ENCODE measurements at regions not wholly inside any gene's neighbourhood (a gene's known extent, or its start where the extent isn't known, plus 50 kb on each side); places are given as distances from the start of the nearest gene placed in this dataset.

DNA sequence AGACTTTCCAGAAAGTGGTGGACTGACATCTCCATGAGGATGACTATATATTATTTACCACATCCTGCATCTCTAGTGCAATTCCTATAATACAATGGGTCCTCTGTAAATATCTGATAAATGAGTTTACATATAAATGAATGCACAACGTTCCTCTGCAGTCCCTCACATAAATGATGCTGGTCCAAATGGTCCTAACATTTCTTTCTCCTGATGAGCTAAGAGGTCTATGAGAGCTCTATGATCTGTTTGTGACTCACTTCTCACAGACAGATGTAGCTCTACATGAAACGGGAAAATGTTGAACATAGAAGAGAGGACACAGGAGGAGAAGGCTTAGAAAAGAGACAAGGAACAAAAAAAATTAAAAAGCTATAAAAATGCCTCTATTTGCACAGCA lies 201.2 kb upstream of the PIK3C3 start:
- DNase-seq: peak; percentile 26

DNA sequence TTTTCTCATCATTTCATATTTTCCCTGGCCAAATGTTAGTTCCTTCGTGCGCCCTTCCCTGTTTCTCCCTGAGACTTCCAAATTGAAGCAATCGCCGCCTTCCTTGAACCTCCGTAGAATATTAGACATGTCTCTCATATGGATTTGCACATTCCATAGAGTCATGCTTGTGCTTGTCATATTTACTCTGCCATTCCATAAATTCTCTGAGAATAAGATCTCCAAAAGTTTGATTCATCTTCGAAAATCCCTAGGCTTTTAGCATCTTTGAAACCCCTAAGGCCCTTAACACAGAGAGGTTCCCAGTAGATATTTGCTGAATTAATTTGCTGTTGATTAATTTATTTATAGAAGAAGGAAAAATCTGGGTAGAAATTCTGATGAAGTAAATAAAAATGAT lies 202.2 kb upstream of the PIK3C3 start:
- DNase-seq: no peak

DNA sequence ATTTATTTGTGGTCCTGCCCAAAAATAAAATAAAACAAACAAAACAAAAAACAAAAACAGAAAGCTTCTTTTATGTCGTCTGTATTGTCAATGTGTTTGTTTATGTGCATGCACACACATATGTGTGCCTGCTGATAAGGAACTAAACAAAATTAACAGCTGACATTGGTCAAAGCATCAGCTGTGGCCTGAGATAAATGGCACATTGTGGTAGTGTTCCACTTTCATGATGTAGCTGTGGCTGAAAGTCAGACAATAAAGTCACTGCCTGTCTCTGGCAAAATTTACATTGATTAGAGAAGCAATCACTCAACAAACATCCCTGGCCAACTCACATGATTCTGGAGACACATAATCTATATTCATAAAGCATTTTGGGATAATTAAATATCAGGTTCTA lies 203.4 kb upstream of the PIK3C3 start:
- DNase-seq: no peak

DNA sequence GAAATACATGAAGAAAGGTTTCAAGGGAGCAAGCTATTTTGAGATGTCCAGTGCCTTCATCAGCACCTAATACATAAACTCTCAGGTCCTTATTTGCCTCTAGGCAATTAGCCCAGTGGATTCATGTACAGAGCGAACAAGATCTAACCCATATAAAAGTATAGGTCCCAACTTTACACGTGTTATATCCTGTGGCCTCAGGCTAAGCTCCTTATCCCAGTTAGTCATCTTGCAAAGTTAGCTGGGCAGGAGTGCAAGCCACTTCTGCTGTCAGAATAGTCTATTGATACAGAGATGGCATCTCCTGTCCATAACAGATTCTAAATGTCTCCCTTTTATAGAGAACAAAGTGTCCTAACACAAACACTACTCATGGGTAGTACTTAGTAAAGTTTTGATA lies 203.9 kb upstream of the PIK3C3 start:
- DNase-seq: no peak

DNA sequence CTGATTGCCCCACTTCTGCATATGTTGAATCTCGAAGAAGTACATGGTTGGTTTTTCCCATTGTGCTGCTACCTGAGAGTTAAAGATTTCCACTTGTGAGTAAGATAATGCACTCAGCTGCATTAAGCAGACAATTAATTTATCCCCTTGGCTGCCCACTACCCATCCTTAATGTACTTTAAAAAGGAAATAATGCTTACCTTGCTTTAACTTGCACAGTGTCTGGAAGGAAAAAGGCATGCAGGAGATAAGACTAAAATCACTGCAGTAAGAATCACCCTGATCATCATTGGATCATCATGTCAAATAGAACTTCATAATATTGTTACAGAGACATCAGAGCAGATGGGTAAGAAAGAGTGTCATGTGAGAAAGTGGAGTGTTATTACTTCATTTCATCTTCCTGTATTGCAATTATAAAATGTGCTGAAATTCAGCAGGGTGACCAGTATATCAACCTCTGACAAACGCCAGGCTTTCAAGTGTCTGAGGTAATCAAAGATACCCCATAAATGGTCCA lies 207.3 kb upstream of the PIK3C3 start:
- no peak for DNase-seq

DNA sequence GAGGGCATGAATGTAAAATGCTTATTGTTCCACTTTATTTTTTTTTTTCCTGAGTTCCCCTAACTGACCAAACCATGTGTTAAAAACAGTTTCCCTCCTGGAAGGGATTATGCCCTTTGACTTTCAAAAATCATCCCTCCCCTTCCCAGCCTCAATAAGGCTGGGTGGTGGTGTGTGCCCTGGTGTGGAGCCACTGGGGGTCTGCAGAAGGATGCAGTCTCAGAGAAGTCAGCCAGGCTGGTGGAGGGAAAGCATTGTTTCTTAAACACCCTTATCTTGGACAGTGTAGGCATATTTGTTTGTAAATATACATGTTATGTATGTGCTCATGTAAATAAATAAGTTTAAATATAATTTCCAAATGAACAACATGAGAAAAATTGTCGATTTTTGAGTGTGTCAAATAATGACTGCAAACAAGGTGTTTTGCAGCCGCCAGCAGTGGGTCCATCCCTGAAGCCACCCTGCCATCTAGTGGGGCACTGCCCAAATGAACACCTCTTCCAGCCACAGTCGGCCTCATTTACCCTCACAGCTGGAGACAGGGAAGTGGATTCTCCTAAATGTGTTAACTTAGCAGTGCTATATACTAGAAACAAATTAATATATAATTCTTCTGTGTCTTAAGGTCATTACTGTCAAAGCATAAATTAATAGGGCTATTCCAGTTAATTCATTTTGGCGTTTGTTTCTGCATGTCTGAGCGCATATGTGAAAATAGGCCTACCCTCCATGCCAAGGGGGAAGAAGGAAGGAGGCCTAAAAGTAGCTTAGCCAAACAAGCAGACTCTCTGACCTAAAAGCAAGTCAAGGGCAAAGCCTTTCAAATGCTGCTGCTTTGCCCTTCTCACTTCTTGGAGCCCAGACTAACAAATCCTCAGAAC lies 209.6 kb upstream of the PIK3C3 start:
- peak; percentile 50 for DNase-seq

DNA sequence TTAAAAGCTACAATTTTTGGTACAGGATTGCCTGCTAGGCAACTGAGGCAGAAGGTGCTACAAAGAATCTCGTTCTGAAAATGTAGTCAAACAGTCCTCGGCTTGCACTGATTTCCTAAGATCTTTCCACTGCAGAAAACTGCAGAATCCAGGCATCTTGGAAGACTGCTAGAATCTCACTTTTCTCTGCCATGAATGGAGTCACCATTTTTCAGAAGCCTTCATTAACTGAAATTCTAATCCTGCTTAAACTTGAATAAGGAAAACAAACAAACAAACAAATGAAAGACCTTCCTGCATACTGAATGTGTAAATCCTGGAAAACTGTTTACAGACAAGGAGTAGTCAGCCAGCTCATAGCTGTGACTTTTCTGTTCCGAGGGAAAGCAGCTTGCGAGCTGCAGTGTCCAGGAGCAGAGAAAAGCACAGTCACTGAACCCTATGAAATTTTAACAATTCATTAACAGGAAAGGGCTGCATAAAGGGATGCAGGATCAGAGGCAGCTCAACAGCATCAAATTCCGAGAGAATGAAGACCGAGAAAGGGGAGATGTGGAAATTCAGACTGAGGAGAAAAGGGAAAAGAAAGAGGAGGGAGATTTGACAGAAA lies 210.5 kb upstream of the PIK3C3 start:
- no peak for DNase-seq

DNA sequence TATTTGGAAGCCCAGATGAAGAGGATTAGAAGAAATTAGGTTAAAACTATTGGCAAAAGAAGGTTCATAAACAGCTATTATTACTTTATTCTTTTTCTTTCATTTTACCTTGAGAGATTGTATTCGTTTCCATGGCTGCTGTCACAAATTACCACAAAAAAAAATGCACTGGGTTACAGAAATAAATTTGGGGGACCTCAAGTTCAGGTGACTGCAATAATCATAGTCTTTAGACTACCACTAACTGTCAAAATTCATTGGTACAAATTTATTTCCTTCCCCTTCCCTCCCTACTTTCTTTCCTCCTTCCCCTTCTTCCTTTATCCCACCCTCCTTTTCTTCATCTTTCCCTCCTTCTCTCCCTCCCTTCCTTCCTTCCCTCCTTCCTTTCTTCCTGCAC lies 217.8 kb upstream of the PIK3C3 start:
- no peak for DNase-seq

DNA sequence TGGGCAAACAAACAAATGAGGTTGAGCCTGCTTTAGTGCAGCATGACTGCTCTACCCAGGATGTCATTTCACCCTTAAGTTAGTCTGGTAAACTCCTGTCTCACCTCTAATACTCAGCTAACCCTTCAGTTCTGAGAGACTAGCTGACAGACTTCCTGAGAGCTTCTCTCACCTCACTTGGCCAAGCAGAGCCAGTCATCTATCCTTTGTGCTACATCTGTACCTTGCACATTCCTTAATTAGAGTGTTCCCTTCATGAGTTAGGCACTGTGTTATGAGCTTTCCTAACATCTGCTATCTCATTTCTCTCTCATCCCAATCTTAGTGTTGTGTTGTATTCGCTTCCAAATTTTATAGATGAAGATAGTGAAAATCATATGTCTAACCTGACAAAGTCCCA lies 220.1 kb upstream of the PIK3C3 start:
- DNase-seq: no peak

DNA sequence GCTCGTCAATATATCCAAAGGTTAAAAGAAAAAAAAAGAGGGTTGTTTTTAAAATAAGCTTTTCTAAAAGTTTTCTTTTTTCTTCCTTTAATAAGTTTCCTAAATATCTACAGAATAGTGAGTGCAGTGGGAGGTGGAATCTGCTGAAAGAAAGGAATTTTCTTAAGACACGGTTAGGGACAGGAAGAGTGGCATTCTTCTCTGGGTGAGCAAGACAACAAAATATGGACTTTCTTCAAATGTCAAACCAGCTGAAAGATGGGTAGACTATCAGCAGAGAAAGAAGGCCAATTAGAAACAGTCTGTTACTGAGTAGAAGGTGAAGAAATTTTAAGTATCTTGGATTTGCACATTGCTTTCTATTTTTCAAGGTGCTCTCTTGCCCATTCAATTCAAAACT lies 222.7 kb upstream of the PIK3C3 start:
- no peak for DNase-seq

DNA sequence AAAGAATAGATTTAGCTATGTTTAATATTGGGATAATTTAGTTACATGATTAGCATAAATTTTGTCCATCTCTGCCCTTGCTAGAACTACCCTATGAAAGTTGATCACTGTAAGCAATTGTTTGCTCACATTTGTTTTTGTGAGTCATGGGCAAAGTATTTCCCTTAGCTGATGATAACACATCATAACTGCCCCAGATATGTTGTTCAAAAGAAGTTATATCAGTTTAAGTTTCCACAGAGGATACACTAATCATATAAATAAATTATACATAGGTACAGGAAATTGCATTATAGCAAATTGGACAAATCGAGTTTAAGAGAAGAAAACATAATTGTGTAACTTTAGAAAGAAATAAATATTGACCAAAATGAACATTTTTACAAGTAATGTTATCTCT lies 223.2 kb upstream of the PIK3C3 start:
- no peak for DNase-seq

DNA sequence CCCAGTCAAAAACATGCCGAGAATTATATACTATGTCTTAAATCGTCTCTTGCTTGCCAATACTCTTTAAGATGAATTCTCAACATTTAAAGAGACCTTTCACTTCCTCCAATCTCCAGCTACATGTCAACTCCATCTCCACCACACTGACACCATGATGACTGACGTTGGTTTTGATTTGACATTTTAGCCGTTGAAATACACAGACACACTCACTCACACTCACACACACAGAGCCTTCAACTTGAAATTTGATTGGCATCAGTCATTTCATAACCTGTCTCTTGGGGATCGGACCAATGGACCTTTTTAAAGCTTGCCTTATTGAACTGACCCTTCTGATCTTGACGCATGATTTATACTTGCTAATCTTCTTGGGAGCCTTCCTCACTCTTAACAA lies 230.8 kb upstream of the PIK3C3 start:
- no peak for DNase-seq

DNA sequence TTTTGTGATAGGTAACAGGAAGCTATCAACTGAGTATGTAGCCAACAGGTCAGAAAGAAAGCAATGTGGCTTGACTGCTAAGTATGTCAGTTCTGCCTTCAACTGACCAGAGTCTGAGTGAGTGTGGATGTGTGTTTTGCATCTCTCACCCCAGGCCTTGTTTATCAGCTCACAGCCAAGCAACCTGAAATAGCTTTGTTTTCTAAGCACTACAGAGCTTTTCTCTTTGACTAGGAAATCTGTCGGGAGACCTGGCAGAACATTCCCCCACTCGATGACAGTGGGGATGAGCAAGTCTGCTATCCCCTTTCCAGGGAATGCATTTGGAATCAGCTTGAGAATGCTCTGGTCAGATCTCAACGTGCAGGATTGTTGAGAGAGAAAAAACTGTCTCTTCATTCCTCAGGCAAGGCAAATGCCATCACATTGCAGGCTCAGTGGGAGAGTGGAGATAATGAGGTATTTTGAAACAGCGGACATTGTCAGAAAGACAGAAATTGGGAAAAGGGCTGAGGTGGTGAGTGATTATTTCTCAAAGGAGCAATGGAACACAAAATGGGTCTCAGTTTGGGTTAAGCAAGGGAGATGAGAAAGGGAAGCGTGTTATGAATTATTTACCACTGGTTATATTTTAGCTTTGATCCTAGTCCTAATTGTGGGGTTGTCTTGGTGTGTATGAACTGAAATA lies 233.8 kb upstream of the PIK3C3 start:
- DNase-seq: no peak

DNA sequence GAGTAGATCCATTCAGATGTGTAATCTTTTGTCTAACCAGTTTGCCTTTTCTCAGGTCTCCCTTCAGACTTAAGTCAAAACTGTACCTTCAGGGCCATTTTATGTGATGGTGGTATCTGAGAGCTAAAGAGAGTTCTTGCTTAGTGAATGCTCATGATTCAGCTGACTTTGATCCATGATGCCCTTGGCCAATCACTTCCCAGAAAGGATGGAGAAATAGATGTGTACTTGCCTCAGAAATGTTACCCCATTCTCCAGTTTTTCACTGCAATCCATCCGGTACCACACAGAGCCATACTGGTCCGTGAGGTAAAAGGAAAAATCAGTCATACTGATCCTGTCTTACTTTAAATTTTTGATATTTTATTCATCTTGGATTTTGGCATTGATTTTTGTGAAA lies 234.8 kb upstream of the PIK3C3 start:
- DNase-seq: no peak

DNA sequence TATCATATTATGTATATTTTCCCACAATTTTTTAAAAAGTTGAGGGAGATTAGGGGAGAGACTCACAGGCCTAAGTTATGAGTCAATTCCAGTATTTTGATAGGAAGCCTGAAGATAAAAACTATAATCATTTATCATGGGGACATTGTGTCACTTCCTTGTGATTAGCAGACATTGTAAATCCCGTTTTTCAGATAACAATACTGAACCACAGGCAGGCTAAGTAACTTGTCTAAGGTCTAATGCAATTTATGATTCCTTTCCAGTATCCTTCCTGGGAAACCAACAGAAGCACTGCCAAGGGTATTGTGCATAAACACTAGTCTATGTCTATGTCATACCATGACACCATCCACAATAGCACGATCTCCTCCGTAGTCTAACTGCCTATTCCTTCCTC lies 235.2 kb upstream of the PIK3C3 start:
- DNase-seq: no peak

DNA sequence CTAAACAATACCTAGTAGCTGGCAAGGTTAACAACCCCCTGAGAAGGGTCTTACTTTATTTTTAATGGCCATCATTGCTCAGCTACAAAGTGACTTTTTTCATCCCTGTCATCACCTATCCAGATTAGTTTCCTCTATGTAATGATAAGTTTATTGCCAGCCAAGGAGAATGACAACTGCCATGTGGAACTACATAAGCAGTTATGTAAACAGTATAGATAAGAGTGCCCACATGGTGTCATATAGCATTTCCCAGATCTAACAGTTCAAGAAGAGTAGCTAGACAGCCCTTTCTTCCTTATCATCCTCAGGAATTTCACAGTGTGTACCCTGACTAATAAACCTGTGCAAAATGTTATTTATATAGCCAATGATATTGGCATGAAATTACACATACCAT lies 240.2 kb upstream of the PIK3C3 start:
- no peak for DNase-seq

DNA sequence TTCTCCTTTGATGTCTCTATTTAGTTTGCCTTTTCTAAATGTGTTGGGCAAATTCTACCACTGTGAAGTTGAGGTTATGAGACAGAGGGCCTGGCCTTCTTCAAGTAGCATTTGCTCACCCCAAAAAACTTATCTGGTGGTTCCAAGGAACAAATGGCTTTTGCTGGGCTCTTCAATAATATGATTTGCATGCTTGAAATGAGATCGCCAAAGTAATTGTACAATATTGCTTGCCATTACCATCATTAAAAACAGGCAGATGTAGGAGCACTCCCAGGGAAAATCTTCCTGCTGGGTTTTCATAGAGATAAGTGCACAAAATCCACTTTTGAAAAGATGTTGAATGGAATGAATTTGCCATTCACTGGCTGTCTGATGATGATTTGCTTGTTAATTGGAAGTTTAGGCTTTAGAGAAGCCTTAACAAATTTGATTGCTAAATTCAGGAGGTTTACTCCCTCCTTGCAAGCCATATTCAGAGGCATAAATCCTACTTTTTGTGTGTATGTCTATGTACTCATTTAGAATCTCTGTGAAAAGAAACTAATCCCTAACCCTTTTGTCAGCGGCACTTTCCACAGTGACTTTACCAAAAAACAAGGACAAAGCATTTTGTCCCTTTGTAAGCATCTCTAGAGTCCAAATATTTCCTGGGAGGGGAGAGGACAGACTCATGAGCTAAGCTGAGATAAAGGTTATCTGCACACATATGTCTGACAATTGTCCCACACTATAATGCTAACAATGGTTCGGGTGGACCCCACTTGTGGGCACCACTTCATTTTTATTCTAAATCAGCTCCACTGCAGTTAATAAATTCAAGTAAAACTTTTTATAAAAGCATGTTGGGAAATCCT lies 240.8 kb upstream of the PIK3C3 start:
- DNase-seq: no peak

DNA sequence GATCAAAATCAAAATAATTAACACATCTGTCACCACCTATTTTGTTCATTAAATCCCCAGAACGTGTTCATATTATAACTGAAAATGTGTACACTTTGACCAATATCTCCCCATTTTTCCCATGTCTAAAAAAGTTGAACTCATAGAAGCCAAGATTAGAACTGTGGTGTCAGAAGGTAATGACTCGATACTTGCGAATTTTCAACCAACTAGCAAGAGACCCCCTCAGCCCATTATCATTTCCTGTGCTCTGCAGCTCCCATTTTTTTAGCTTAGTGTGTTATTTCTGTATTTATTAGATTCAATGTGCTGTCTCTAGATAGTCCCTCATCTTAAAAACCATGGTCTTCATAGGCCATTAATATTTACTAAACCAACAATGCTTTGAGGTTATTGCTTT lies 248.7 kb upstream of the PIK3C3 start:
- peak; percentile 71 for DNase-seq

DNA sequence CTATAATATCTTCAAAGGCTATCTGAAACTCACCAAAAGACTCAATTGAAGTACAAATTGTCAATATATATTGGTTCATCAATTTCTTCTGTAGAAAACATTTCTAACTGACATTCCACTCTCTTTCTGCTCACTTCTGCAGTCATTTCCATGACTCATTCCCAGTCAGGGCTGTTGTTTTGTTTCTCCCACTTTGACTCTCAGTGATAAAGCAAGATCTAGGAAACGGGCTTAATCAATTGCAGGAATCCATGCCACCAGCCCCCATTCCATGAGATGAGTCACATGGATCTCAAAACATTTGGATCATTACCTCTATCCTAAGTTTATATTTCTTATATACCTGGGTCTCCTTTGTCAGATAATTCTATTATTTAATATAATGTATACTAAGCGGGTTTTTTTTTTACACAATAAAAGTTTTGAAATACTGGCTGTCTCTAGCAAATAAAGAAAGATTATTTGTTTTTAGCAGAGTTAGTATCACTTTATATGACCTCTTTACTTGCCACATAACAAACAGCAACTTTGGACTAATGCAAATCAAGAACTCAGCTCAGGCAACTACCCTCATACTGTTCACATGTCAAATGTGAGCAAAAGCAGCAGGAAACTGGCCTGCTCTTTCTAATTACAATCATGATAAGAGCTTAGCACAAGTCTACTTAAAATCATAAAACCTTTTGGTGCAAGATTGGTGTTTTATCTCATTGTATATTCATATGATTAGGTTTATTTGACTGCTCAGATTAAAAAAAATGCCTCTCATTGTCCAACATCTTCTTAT lies 251.1 kb upstream of the PIK3C3 start:
- peak; percentile 77 for DNase-seq

DNA sequence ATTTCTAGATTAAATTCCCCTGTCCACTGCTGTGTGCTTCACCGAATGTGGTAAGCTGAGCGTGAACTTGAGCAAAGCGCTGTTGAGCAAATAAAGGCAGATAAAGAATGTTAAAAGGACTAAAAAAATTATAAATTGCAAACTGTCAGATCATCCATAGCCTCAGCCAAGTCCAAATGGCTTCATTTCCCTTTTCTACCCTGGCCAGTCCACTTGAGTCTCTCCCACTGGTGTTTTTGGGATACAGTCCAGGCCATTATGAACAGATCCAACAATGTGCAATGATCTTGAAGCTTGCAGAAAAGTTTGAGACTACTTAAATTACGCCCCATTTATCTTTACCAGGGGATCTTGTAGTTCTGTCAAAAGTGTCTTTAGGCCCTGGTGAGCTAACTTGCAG lies 254.6 kb upstream of the PIK3C3 start:
- DNase-seq: no peak

DNA sequence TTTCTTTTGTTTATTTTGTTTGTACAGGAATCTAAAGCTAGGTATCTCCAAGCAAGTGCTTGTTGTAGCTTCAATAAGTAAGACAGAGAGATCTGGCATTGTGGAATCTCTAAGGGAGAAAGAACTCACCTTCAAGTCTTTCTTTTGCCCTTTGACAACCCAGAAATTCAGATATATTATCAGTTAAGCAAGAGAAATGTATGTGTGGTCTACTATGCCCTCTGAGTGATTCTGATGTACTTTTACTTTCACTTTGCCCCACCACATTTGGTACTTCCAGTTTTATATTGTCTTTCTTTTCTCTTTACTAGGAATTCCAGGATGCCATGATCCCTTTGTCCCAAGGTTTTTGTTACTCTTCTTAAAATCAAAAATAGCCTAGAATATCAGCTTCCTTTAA lies 259.6 kb upstream of the PIK3C3 start:
- DNase-seq: no peak

DNA sequence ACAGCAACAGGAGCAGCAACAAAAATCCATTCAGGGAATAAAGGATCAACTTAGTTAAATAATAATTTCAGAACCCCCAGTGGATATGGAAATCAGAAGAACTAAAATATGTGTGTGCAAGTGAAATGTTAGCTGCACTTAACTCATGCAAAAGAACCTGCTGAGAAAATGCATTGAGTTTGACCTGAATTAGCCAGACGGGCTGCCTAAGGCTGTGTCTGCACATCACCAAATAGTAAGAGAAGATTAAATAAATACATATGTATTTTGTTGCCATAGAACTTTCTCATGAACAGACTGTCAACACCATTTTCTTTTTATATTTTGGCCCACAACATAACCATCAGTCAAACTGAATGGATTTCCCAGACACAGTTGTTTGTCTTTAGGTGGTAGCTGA lies 262.0 kb upstream of the PIK3C3 start:
- no peak for DNase-seq
